Fibroblast of lung (primary cell): ENCODE measurements at regions not wholly inside any gene's neighbourhood (a gene's known extent, or its start where the extent isn't known, plus 50 kb on each side); places are given as distances from the start of the nearest gene placed in this dataset.

Experiments
- CTCF ChIP-seq, 2 donors: IDR thresholded peaks in 1 of 2; conservative IDR thresholded peaks in 1 of 2; 1 replicate in 1 of 2; 2 replicates in 1 of 2; pipeline ENCODE4 v1.5.1; 2011 to 2012; ENCODE audit warnings: low read length in 2 of 2, control low read depth in 1 of 2, inconsistent platforms in 1 of 2, low read depth in 1 of 2, mild to moderate bottlenecking in 1 of 2
- EZH2 ChIP-seq: IDR thresholded peaks from 2 replicates; pipeline ENCODE4 v1.5.1; 2012; ENCODE audit warnings: low read length, control low read depth, mild to moderate bottlenecking; ENCODE audit errors: missing control alignments

- no peak for TF ChIP-seq EZH2
- no peak for TF ChIP-seq CTCF (conservative IDR thresholded peaks at IDR 0.05 in 1 of 2, IDR thresholded peaks at IDR 0.05 in 1 of 2; ENCODE audit: low read depth in 1 of 2, low read length in 2 of 2)
Observed at GRCh38 chr2:16393500-16394071, 272.0 kb downstream of the CYRIA start.
